ENCODE measurements at regions not wholly inside any gene's neighbourhood (a gene's known extent, or its start where the extent isn't known, plus 50 kb on each side); places are given as distances from the start of the nearest gene placed in this dataset.

DNA sequence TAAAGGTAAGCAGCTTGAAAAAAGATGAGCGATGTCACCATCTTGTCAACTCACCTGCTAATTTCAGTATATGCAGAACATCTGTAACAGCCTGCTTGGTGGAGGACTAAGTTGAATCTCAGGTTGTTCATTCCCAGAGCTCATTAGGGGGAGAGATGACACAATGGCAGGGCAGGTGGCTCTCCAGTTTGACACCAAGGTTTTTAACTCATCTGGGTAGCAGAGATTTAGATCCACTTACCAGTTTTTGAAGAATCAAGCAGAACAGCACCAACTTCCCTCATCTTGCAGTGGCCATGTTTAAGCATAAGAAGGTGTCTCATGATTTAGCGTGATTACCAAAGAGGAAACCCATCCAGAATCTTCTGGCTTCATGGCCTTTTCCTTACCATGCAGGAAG is 168.3 kb downstream of the TSHZ3 start:
- no peaks in the 10 kb centered on the region for H3K36me3 ChIP-seq (ENCODE audit: control insufficient read depth, insufficient read depth, low read length)
- no peaks in the 10 kb centered on the region for H3K9me3 ChIP-seq (ENCODE audit: control insufficient read depth, insufficient read depth, low read depth, low read length)
- H4K20me1 ChIP-seq (ENCODE audit: control insufficient read depth, extremely low read depth, insufficient read depth, low read length), result no peaks in the 10 kb centered on the region
- H3K9ac ChIP-seq (ENCODE audit: insufficient read depth, low read length), result no peak overlapping the region
- H3K79me2 ChIP-seq (ENCODE audit: control insufficient read depth, insufficient read depth, low read length), result no peaks in the 10 kb centered on the region
- H2AFZ ChIP-seq (ENCODE audit: low read length), result no peak overlapping the region
- H3K4me1 ChIP-seq (ENCODE audit: control insufficient read depth, extremely low read depth, insufficient read depth, low read length), result no peaks in the 10 kb centered on the region
- no peak for DNase-seq (ENCODE audit: low read depth in 2 of 2)
- no peak overlapping the region for H3K27ac ChIP-seq (ENCODE audit: insufficient read depth, low read length)
- H3K27me3 ChIP-seq (ENCODE audit: control insufficient read depth, insufficient read depth, low read length), result peaks cover 2% of the 10 kb centered on the region
- H3K4me3 ChIP-seq (replicated peaks in 1 of 4; ENCODE audit: control extremely low read depth in 1 of 4, insufficient read depth in 1 of 4, low read depth in 3 of 4, low read length in 4 of 4), result no peak overlapping the region
- no peak for TF ChIP-seq EZH2 (IDR thresholded peaks at IDR 0.05; ENCODE audit: low read length, missing control alignments)
- TF ChIP-seq, protein P1, sequence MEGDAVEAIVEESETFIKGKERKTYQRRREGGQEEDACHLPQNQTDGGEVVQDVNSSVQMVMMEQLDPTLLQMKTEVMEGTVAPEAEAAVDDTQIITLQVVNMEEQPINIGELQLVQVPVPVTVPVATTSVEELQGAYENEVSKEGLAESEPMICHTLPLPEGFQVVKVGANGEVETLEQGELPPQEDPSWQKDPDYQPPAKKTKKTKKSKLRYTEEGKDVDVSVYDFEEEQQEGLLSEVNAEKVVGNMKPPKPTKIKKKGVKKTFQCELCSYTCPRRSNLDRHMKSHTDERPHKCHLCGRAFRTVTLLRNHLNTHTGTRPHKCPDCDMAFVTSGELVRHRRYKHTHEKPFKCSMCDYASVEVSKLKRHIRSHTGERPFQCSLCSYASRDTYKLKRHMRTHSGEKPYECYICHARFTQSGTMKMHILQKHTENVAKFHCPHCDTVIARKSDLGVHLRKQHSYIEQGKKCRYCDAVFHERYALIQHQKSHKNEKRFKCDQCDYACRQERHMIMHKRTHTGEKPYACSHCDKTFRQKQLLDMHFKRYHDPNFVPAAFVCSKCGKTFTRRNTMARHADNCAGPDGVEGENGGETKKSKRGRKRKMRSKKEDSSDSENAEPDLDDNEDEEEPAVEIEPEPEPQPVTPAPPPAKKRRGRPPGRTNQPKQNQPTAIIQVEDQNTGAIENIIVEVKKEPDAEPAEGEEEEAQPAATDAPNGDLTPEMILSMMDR (conservative IDR thresholded peaks at IDR 0.05 in 1 of 2, IDR thresholded peaks at IDR 0.05 in 1 of 2; ENCODE audit: low read depth in 1 of 2, low read length in 2 of 2), result no peak
- H3K4me2 ChIP-seq (ENCODE audit: extremely low read depth, insufficient read depth, low read length), result no peak overlapping the region

DNA sequence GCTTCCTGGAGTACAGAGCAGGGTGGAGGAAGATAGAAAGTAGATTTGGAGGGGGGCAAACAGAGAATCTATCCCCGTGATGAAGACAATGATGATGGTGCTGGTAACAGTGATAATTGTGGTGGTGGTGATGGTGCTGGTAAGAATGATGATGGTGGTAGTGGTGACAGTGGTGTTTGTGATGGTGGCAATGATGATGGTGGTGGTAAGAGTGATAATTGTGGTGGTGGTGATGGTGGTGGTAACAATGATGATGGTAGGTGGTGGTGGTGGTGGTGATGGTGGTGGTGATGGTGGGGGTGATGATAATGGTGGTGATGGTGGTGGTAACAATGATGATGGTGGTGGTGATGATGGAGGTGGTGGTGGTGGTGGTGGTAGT is 169.8 kb downstream of the TSHZ3 start:
- Histone ChIP-seq H3K79me2 (ENCODE audit: control insufficient read depth, insufficient read depth, low read length) (no peaks in the 10 kb centered on the region), H3K4me1 (ENCODE audit: control insufficient read depth, extremely low read depth, insufficient read depth, low read length) (no peaks in the 10 kb centered on the region), H3K4me2 (ENCODE audit: extremely low read depth, insufficient read depth, low read length) (no peak overlapping the region), H2AFZ (ENCODE audit: low read length) (no peak overlapping the region), H3K27ac (ENCODE audit: insufficient read depth, low read length) (no peak overlapping the region), H3K4me3 (replicated peaks in 1 of 4; ENCODE audit: control extremely low read depth in 1 of 4, insufficient read depth in 1 of 4, low read depth in 3 of 4, low read length in 4 of 4) (no peak overlapping the region), H3K9ac (ENCODE audit: insufficient read depth, low read length) (no peak overlapping the region), H4K20me1 (ENCODE audit: control insufficient read depth, extremely low read depth, insufficient read depth, low read length) (no peaks in the 10 kb centered on the region), H3K9me3 (ENCODE audit: control insufficient read depth, insufficient read depth, low read depth, low read length) (no peaks in the 10 kb centered on the region), H3K36me3 (ENCODE audit: control insufficient read depth, insufficient read depth, low read length) (no peaks in the 10 kb centered on the region), H3K27me3 (ENCODE audit: control insufficient read depth, insufficient read depth, low read length) (peaks cover 2% of the 10 kb centered on the region)
- DNase-seq (ENCODE audit: low read depth in 2 of 2), result no peak
- TF ChIP-seq, protein P1 (conservative IDR thresholded peaks at IDR 0.05 in 1 of 2, IDR thresholded peaks at IDR 0.05 in 1 of 2; ENCODE audit: low read depth in 1 of 2, low read length in 2 of 2), result no peak
- no peak for TF ChIP-seq EZH2 (IDR thresholded peaks at IDR 0.05; ENCODE audit: low read length, missing control alignments)

DNA sequence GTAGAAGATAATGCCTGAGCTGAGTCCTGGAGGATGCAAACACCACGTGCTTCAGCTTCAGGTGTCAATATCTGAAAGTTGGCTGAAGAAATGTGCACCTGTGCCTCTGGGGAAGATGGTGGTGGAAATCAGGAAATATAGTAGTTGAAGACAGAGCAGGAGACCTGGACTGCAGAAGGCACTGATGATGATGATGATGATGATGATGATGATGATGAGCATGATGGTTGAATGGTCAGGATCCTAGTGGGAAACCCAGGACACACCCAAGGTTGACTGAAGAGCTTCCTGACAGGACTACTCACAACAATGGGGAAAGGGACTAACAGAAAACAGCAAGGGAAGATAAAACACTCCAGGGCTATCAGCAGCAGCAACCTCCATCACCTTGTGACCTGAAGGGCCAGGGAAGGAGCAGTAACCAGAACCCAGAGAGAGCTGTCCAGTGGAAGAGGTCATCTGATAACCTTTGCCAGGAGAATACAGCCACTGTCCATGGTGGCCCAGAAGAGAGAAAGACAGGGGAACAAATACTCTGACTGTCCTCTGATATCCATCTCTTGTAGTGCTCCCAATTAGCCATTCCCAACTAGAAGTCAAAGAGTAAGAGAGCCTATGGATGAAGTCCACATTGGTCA is 170.3 kb downstream of the TSHZ3 start:
- DNase-seq (ENCODE audit: low read depth in 2 of 2), result no peak
- TF ChIP-seq, protein P1 (conservative IDR thresholded peaks at IDR 0.05 in 1 of 2, IDR thresholded peaks at IDR 0.05 in 1 of 2; ENCODE audit: low read depth in 1 of 2, low read length in 2 of 2), result no peak
- no peak for TF ChIP-seq EZH2 (IDR thresholded peaks at IDR 0.05; ENCODE audit: low read length, missing control alignments)
- H3K4me2 ChIP-seq (ENCODE audit: extremely low read depth, insufficient read depth, low read length), result no peak overlapping the region
- H3K9me3 ChIP-seq (ENCODE audit: control insufficient read depth, insufficient read depth, low read depth, low read length), result no peaks in the 10 kb centered on the region
- no peaks in the 10 kb centered on the region for H3K4me1 ChIP-seq (ENCODE audit: control insufficient read depth, extremely low read depth, insufficient read depth, low read length)
- no peak overlapping the region for H3K9ac ChIP-seq (ENCODE audit: insufficient read depth, low read length)
- H3K27me3 ChIP-seq (ENCODE audit: control insufficient read depth, insufficient read depth, low read length), result peaks cover 2% of the 10 kb centered on the region
- no peaks in the 10 kb centered on the region for H4K20me1 ChIP-seq (ENCODE audit: control insufficient read depth, extremely low read depth, insufficient read depth, low read length)
- H3K36me3 ChIP-seq (ENCODE audit: control insufficient read depth, insufficient read depth, low read length), result no peaks in the 10 kb centered on the region
- no peaks in the 10 kb centered on the region for H3K79me2 ChIP-seq (ENCODE audit: control insufficient read depth, insufficient read depth, low read length)
- no peak overlapping the region for H3K4me3 ChIP-seq (replicated peaks in 1 of 4; ENCODE audit: control extremely low read depth in 1 of 4, insufficient read depth in 1 of 4, low read depth in 3 of 4, low read length in 4 of 4)
- H3K27ac ChIP-seq (ENCODE audit: insufficient read depth, low read length), result no peak overlapping the region
- no peak overlapping the region for H2AFZ ChIP-seq (ENCODE audit: low read length)

Data from fibroblast of lung (primary cell).